Stimulated activated CD4-positive, alpha-beta T cell treated with anti-CD3 and anti-CD28 coated beads, Interleukin-12 subunit alpha, Interleukin-12 subunit beta, amount 100 ng/mL, for 24 hours (primary cell): ENCODE measurements at regions not wholly inside any gene's neighbourhood (a gene's known extent, or its start where the extent isn't known, plus 50 kb on each side); places are given as distances from the start of the nearest gene placed in this dataset.
"Not testable (repeated sequence)": the region's sequence is repeated elsewhere in the genome, so short reads cannot be mapped to it uniquely, and the experiment has no call there.

Source experiments
- DNase-seq, 2 experiments: peaks; one replicate each; pipeline ENCODE4 v3.0.0-alpha.2; 2020; ENCODE audit warnings: low read depth in 2 of 2

GRCh38 chr2:88396209-88396608, 56.3 kb downstream of the FOXI3 start:
- no peak for DNase-seq

DNA sequence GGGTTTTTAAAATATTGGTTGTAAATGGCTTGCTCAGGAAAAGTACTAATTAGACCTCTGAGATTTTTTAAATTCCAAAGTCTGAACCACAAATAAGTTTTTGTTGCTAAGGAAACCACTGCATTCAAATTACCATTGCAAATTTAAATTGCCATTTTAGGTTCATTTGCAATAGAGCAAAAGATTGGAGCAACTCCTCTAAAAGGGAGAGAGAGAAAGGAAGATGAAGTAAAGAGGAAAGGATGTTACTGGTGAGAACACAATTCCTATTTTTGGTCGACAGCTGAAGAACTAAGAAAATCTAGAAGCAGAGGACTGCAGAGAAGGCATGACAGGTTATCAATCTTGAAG, 74.9 kb downstream of the FOXI3 start:
- DNase-seq, result no peak

DNA sequence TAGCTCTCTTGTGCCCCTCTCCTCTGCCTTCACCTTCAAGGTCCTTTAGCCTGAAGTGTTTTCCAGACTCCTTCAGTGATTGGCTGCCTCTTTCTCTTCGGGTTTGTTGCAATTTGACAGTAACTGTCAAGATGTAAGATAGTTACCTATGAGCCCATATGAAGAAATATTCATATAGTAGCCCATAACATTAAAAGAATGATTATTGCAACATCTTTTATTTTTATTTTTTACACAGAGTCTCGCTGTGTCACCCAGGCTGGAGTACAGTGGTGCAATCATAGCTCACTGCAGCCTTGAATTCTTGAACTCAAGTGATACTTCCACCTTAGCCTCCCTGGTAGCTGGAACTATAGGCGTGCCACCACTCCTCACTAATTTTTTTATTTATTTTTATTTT, 80.5 kb downstream of the FOXI3 start:
- DNase-seq, result no peak

DNA sequence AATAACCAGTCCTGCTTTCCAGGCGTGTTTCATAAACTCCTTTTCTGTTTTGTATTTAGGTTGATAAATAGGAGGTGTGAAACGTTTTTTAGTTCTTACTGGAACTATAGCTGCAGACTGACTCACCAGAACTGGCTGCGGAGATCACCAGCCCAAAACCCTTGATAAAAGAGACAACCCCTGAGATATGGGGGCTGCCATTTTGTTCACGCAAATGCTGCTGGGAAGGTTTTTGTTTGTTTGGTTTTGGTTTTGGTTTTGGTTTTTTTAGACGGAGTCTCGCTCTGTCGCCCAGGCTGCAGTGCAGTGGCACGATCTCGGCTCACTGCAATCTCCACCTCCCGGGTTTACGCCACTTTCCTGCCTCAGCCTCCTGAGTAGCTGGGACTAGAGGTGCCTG, 87.1 kb downstream of the FOXI3 start:
- DNase-seq, result not testable (repeated sequence)

DNA sequence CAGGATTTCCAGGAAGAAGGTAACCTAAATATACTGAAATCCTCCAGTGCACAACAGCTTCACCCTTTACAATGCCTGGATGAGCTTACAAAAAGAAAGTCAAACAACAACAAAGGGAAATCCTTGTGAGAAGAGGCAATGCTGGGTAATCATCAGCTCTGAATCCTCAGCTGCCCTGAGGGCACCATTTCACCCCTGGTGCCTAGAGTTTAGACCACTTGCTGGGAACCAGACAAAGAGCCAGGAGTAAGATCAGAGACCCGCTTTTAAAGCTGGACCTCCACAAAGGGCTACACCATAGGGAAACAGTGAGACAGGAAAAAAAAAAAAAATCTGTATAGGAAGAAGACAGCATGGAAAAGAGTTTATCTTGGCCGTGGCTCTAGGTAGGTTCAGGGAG, 97.0 kb downstream of the FOXI3 start:
- DNase-seq, result no peak

DNA sequence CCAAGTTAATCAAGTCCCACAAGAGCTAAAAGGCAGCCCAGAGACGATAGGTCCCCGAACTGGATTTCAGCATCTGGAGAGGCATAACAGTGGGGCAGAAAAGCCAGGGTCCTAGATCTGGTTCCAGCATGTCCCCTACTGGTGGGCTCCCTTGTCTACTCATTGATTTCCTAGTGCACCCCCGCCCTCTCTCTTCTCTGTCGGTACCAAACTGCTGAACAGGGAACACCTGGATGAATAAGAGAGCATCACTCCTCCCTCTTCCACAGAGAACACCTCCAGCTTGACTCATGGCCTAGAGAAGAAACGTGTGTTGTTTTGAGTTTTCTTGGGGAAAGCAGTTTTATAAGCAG, 101.3 kb downstream of the FOXI3 start:
- DNase-seq, result no peak

DNA sequence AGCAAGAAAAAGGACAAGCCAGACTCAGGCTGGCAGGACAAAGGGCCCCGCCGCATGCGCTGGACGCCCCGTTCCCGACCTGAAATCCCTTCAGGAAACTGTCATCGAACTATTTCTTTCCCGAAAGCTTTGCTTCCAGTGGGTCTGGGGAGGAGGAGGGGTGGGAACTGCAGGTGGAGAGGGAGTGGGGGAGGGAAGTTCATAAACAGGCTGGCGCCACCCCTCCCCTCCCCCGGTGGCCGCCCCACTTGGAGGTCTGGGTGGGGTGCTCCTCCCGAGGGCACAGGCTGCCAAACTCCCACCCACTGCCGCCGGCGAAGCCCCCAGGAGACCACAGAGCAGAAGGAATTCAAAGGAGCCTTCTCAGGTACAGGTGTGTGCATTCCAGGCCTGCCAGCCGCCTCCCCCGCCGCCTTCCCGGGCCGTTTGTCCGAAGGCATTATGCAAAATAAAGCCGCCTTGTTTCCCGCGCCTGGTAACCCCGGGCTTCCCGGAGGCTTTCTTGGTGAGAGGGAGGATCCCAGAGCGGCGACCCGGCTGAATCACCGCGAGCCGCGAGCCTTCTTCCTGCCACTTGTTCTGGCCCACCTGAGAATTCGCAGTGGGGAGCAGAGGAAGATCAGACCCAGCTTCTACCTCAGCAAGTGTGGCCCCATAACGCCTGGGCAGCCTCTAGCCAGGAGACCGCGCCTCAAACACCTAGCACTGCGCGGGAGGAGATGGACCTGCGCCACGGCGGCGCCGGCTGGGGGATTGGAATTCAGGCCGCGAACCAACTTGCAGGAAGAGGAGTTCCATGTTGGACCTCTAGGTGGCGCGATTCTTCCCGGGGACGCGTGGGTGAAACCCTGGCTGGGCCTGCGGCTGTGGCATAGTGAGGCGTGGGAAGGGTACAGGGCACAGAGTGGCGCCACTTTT, 101.9 kb downstream of the FOXI3 start:
- DNase-seq, result peak; percentile 43 to 74

DNA sequence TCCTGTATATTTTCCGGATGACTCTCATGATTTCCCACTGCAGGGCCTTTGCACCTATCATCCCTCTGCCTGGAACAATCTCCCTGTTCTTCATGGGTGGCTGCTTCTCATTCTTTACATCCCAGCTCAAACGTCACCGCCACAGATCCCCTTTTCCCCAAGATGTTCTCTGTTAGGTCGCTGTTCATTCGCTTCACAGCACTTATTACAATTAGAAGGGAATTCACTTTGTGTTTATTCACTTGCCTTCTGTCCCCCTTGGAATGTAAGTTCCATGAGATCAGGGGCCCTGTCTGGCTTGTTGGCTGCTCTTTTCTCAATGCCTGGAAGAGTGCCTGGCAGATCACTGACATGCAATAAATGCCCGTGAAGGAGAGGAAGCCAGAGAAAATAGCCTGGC, 106.7 kb downstream of the FOXI3 start:
- no peak for DNase-seq

DNA sequence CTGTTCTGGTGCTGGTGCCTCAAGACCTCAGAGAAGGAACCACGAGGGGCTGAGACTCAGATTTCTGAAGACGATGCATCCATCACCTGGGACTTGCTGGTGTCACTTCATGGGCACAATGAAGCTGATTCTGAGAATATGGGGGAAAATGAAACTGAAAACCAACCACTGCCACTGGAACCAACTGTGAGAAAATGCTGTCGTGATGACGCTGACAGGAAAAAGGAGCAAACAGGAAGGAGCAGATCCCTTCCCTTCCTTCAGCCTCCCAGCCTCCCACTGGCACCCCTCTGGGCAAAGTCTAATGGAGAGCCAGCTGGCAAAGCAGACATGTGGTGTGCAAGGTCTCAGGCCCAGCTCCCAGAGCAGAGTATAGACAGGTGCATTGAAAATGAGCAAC, 109.7 kb downstream of the FOXI3 start:
- DNase-seq, result no peak

DNA sequence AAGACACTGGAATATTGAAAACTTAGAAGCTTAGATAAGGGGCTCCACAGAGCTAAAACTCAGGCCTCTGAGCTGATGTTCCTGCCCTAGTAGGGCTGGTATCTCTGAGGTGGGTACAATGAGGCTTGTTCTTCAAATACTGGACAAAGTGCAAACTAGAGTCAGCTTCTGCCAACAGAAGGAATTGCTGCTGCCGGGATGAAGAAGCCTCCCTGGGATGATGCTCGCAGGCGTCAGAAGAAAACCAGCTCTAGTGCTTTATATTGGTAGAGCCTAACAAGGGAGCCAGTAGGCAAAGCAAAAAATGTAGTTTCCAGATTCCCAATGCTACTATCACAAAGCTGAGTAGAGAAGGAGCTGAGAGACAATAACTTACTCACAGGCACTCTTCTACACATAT, 118.1 kb downstream of the FOXI3 start:
- no peak for DNase-seq

DNA sequence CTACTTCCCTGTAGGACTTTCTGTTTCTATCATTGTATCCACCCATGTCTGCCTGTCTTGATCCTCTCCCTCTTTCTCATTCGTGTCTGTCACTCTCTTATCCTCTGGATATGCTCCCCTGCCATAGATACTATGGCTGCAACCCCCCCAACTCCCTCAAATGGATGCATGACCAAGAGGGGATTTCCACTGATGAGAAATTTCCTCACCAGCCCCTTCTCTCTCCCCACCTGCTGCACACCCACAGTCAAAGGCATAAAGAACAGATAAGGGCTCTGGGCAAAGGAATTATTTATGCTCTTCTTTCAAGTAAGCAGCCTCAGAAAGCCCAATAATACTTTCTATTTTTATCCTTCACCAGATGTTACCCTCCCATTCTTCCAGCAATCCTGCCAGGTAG, 121.3 kb downstream of the FOXI3 start:
- no peak for DNase-seq

DNA sequence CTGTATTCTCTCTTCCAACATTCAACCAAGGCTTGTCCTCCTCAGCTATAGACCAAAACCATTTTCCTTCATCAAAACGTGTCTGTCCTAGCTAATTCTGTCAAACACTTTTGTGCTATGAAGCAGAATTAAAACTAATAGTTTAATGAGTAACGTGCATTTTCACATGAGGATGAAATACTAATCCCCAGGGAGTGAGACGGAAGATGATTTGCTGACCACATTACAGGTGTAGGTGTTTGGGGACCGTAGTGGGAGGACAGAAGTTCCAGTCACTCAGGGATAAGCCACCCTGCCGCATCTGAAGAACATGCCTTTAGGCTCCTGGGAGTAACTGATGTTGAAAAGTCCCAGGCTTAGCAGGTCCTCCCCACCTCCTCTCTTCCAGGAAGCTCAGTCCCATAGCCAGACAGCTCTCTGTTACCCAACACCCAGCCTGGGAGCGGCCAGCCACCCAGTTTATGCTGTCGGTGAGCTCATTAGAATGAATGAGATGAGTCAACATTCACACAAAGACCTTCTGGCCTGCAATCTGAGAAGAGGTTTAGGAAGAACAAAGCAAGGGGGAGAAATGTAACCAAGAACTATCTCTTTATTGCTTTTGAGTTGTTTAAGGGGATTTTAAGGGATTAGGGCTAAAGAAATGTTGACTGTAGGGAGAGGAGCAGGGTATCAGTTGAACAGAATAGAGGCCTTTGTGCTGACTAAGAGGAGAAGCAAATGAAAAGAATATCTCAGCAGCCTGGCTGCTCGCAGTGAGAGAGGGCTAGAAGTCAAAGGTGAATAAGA, 122.5 kb downstream of the FOXI3 start:
- no peak for DNase-seq

GRCh38 chr2:88321449-88322248, 130.8 kb downstream of the FOXI3 start:
- no peak for DNase-seq

DNA sequence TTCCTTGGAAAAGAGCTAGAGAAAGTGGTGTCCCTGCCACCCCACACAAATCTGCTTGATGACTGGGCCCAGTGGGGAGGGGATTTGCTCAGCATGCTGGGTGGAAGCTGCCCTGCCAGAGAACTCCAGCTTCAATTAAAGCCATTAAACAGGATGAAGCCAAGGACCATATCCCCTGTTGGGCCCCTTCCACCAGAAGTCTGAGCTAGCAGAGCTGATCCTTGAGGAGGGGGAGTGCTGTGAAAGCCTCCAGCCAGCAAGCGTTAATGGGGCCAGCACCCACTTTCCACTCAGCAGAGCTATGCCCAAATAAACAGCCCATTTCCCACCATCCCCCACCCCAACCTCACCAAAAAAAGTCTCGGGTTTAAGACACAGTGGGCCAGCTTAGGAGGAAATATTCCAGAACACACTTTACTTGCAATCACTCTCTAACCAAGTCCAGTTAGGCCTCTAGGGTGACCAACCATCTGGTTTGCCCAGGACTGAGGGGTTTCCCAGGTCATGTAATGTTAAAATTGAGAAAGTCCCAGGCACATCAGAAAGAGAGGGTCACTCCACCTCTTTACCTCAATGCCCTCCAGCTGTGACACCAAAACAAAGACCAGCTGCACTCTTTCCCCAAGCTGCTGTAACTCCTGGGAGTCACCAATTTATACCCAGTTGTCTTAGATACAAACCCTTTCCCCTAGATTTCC, 132.3 kb downstream of the FOXI3 start:
- no peak for DNase-seq

- no peak for DNase-seq
Observed at GRCh38 chr2:88318956-88319330, 133.6 kb downstream of the FOXI3 start.

DNA sequence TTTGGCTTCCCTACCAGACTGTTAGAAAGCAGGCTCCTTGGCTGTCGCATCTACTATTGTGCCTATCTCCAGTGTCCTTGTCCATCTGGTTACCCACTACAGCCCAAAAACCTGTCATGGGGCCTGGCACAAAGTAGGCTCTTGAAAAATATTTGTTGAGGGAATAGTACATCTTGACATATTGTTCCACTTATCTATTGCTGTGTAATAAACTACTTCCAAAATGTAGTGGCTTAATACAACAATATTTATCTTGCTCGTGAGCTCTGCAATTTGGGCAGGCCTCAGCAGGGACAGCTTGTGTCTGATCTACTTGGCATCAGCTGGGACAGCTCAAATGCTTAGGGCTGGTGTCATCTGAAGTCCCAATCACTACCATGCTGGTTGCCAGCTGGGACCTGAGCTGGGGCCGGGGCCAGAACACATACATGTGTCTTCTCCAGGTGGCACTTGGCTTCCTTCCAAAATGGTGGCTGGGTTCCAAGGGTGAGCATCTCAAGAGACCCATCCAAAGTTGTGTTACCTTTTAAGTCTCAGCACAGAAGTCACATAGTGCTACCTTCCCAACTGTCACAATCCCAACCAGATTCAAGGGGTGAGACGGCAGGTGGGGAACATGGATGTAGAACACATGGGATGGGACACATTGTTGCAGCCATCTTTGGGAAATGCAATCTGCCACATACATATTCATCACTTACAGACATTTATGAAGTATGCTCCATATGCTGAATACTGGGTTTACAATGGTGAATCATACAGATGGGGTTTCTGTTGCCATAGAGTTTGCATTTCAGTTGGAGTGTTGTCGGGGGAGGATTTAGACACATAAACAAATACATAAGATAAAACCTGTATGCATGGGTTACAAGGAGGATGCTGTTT, 134.2 kb downstream of the FOXI3 start:
- no peak for DNase-seq

- no peak for DNase-seq
Observed at GRCh38 chr2:88310787-88311186, 140.6 kb downstream of the THNSL2 start.

DNA sequence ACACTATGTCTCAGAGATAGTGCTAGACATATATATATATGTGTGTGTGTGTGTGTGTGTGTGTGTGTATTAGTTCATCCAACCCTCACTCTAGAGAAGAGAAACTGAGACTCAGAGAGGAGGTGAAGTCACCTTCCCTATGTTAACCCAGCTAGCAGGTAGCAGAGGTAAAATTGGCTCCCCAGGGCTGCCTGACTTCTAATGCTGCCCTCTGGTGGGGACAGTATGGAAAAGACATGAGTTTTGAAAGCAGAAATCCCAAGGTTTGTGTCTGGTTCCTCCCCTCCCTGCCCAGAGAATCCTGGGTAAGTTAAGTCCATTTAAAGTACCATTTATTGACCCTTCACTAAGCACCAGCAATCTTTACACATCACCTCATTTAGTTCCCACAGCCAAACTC, 137.7 kb downstream of the THNSL2 start:
- DNase-seq, result no peak

- DNase-seq, result no peak
Observed at GRCh38 chr2:88303865-88304264, 133.7 kb downstream of the THNSL2 start.

GRCh38 chr2:88296247-88296646, 126.1 kb downstream of the THNSL2 start:
- DNase-seq, result no peak
